CD4-positive, alpha-beta T cell treated with Interleukin-2 at 100 ng/mL for 4 hours (primary cell): ENCODE measurements at regions not wholly inside any gene's neighbourhood (a gene's known extent, or its start where the extent isn't known, plus 50 kb on each side); places are given as distances from the start of the nearest gene placed in this dataset.
"Not testable (repeated sequence)": the region's sequence is repeated elsewhere in the genome, so short reads cannot be mapped to it uniquely, and the experiment has no call there.

Source experiments
- DNase-seq: peaks from one replicate; pipeline ENCODE4 v3.0.0-alpha.2; 2020; ENCODE audit warnings: low spot score

GRCh38 chr10:9545073-9545472, 1472.6 kb upstream of the CELF2 start:
- no peak for DNase-seq

GRCh38 chr10:9547936-9548904, 1469.5 kb upstream of the CELF2 start:
- DNase-seq = no peak

GRCh38 chr10:9550810-9551209, 1466.9 kb upstream of the CELF2 start:
- no peak for DNase-seq

- no peak for DNase-seq
These were observed 1463.4 kb upstream of the CELF2 start for GRCh38 chr10:9554321-9554720.

- no peak for DNase-seq
These were observed 1456.7 kb upstream of the CELF2 start for GRCh38 chr10:9560976-9561375.

- no peak for DNase-seq
These were observed 1455.7 kb upstream of the CELF2 start for GRCh38 chr10:9561821-9562505.

- no peak for DNase-seq
These were observed 1439.9 kb upstream of the CELF2 start for GRCh38 chr10:9577746-9578145.

- DNase-seq = no peak
These were observed 1438.5 kb upstream of the CELF2 start for GRCh38 chr10:9579110-9579705.

GRCh38 chr10:9582803-9583202, 1434.9 kb upstream of the CELF2 start:
- DNase-seq = not testable (repeated sequence)

GRCh38 chr10:9596368-9596920, 1421.2 kb upstream of the CELF2 start:
- DNase-seq = no peak

- DNase-seq = no peak
These were observed 1414.7 kb upstream of the CELF2 start for GRCh38 chr10:9602998-9603397.

GRCh38 chr10:9603972-9604371, 1413.7 kb upstream of the CELF2 start:
- no peak for DNase-seq

- DNase-seq = no peak
These were observed 1412.4 kb upstream of the CELF2 start for GRCh38 chr10:9605231-9605630.

- no peak for DNase-seq
These were observed 1409.1 kb upstream of the CELF2 start for GRCh38 chr10:9608602-9609001.

GRCh38 chr10:9613338-9614075, 1404.2 kb upstream of the CELF2 start:
- DNase-seq = no peak

GRCh38 chr10:9615189-9615588, 1402.5 kb upstream of the CELF2 start:
- DNase-seq = no peak

- no peak for DNase-seq
These were observed 1396.5 kb upstream of the CELF2 start for GRCh38 chr10:9621216-9621615.

- DNase-seq = no peak
These were observed 1392.4 kb upstream of the CELF2 start for GRCh38 chr10:9625304-9625703.

GRCh38 chr10:9634466-9634865, 1383.2 kb upstream of the CELF2 start:
- no peak for DNase-seq

GRCh38 chr10:9635691-9636090, 1382.0 kb upstream of the CELF2 start:
- DNase-seq = no peak

GRCh38 chr10:9636216-9636615, 1381.5 kb upstream of the CELF2 start:
- no peak for DNase-seq

GRCh38 chr10:9643782-9644181, 1373.9 kb upstream of the CELF2 start:
- no peak for DNase-seq
